ENCODE measurements at regions not wholly inside any gene's neighbourhood (a gene's known extent, or its start where the extent isn't known, plus 50 kb on each side); places are given as distances from the start of the nearest gene placed in this dataset.

- TF ChIP-seq, protein P1, sequence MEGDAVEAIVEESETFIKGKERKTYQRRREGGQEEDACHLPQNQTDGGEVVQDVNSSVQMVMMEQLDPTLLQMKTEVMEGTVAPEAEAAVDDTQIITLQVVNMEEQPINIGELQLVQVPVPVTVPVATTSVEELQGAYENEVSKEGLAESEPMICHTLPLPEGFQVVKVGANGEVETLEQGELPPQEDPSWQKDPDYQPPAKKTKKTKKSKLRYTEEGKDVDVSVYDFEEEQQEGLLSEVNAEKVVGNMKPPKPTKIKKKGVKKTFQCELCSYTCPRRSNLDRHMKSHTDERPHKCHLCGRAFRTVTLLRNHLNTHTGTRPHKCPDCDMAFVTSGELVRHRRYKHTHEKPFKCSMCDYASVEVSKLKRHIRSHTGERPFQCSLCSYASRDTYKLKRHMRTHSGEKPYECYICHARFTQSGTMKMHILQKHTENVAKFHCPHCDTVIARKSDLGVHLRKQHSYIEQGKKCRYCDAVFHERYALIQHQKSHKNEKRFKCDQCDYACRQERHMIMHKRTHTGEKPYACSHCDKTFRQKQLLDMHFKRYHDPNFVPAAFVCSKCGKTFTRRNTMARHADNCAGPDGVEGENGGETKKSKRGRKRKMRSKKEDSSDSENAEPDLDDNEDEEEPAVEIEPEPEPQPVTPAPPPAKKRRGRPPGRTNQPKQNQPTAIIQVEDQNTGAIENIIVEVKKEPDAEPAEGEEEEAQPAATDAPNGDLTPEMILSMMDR (IDR thresholded peaks at IDR 0.05), result no peak
Observed at GRCh38 chr5:29950416-29951145, 1242.9 kb upstream of the CDH6 start.

DNA sequence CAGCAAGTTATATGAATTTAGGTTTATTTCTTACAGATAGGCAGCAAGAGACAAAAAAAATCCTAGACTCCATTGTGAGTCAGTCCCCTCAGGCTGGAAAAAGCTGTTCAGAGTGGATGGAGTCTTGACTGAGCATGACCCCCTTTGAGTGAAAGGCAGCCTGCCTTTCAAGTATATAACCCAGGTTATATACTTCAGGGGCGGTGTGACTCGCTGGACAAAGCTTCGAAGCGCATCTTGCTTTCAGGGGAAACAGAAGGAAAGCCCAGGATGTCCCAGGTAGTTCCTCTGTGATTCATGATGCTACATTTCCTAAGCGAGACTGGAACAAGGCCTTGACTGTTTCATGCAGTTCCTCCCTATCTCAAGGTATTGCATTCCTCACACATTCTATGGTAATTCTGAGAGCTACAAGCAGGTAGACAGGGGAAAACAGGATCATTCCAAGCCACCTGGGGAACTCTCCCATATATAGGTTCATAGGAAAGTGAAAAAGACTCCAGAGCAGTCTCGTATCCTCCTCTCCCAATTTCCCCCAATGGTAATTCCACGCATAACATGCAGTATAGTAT lies 1244.1 kb upstream of the CDH6 start:
- TF ChIP-seq, protein P1 (IDR thresholded peaks at IDR 0.05), result no peak

DNA sequence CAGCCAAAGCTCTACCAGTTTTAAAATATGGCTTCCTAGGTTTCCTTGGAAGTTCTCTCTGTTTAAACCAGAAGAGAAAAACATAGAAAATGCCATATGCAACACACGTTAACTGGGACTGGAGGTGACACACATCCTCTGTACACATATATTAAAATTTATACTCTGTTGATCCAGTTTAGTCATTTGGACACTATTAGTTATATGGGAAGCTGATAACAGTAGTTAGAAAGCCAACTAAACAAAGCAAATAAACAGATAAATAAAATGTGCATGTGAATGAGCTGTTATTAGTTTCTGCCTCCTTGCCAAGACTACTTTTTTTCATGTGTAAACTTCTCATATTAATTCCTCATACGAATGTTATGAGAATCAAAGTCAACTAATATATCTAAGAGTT lies 1249.2 kb upstream of the CDH6 start:
- TF ChIP-seq, protein P1 (IDR thresholded peaks at IDR 0.05), result no peak

DNA sequence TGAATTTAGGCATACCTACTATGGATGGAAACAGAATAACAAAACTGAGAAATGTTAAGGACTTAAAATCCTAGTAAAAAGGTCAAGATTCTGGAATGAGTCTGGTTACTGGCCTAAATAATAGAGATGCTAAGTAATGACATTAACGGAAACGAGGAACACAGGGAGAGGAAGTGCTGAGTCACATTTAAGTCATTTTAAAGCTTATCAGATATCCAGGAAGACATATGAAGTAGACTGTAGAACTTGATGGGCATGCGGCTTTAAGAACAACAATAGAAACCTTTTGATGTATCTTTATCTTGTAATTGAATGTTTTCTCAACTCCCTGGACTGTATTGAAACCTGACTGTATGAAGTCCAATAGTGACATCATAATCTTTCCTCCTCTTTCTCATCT lies 1251.4 kb upstream of the CDH6 start:
- TF ChIP-seq, protein P1 (IDR thresholded peaks at IDR 0.05), result no peak

- TF ChIP-seq, protein P1 (IDR thresholded peaks at IDR 0.05), result no peak
Observed at GRCh38 chr5:29939988-29940387, 1253.5 kb upstream of the CDH6 start.

DNA sequence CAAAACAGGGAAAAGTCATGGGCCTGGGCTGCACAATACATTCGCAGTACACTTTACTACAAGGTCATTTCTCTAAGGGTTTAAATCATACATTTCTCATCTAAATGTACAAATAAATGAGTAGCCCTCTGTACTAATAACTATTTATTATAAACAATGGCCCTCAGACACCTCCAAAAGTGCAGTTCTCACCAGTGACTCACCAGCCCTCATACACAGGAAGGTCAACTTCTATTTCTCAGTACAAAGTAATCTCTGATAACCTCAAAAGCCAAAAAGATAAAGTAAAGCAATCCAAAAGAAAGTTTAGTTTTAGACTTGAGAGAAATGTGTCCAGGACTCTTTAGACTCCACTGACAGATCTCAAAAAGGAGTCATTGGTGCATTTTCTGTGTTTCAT lies 1258.1 kb upstream of the CDH6 start:
- TF ChIP-seq, protein P1 (IDR thresholded peaks at IDR 0.05), result no peak

GRCh38 chr5:29930316-29930715 lies 1263.2 kb upstream of the CDH6 start:
- TF ChIP-seq, protein P1 (IDR thresholded peaks at IDR 0.05), result no peak
